ENCODE measurements at regions not wholly inside any gene's neighbourhood (a gene's known extent, or its start where the extent isn't known, plus 50 kb on each side); places are given as distances from the start of the nearest gene placed in this dataset.

- Histone ChIP-seq H3K4me1 (replicated peaks) (no peaks in the 10 kb centered on the region), H3K4me3 (no peak overlapping the region), H3K36me3 (no peaks in the 10 kb centered on the region), H3K27me3 (replicated peaks; ENCODE audit: insufficient read depth) (no peaks in the 10 kb centered on the region), H3K27ac (no peak overlapping the region), H3K9me3 (no peaks in the 10 kb centered on the region)
- DNase-seq (ENCODE audit: low spot score), result peak; percentile 12
- WGBS, result 70% methylated on average over 6 of the region's 6 CpGs
- intact Hi-C loops (cut with DNase I), result loop anchor here (5.0 to 10.0 kb wide), 3 partner anchors 367 to 549 kb away; no protein-coding TSS in a partner anchor
- TF ChIP-seq CTCF (IDR thresholded peaks at IDR 0.05) (peak in 3 of 4 experiments; percentile 36 to 56 (median 42)), POLR2A (IDR thresholded peaks at IDR 0.05) (no peak)
Measured at GRCh38 chr18:55781481-55781957, 193.5 kb upstream of the TCF4 start.

- WGBS, result 36% methylated on average over 9 of the region's 9 CpGs
- Histone ChIP-seq H3K27me3 (replicated peaks; ENCODE audit: insufficient read depth) (no peaks in the 10 kb centered on the region), H3K4me1 (replicated peaks) (no peaks in the 10 kb centered on the region), H3K9me3 (no peaks in the 10 kb centered on the region), H3K4me3 (peak overlapping the region; percentile 36 to 44), H3K27ac (no peak overlapping the region), H3K36me3 (no peaks in the 10 kb centered on the region)
- intact Hi-C loops (cut with DNase I), result loop anchor here (5.0 to 10.0 kb wide), 3 partner anchors 366 to 548 kb away; no protein-coding TSS in a partner anchor
- no peak for DNase-seq (ENCODE audit: low spot score)
- no peak for TF ChIP-seq CTCF (IDR thresholded peaks at IDR 0.05)
- no peak for TF ChIP-seq POLR2AphosphoS5 (IDR thresholded peaks at IDR 0.05)
- TF ChIP-seq POLR2A (IDR thresholded peaks at IDR 0.05), result no peak
Measured at GRCh38 chr18:55780586-55781071, 192.6 kb upstream of the TCF4 start.

- TF ChIP-seq CTCF (IDR thresholded peaks at IDR 0.05), result peak in 2 of 4 experiments; percentile 36 to 44
- TF ChIP-seq POLR2AphosphoS5 (IDR thresholded peaks at IDR 0.05), result no peak
- no peak for TF ChIP-seq POLR2A (IDR thresholded peaks at IDR 0.05)
- WGBS, result 1% methylated on average over 82 of the region's 88 CpGs
- H3K9me3 ChIP-seq, result no peaks in the 10 kb centered on the region
- H3K27ac ChIP-seq, result no peak overlapping the region
- intact Hi-C loops (cut with DNase I), result loop anchor here (5.0 to 10.0 kb wide), 3 partner anchors 365 to 548 kb away; no protein-coding TSS in a partner anchor
- peak; percentile 7 for DNase-seq (ENCODE audit: low spot score)
- no peaks in the 10 kb centered on the region for H3K36me3 ChIP-seq
- peak overlapping the region; percentile 36 to 44 for H3K4me3 ChIP-seq
- no peaks in the 10 kb centered on the region for H3K27me3 ChIP-seq (replicated peaks; ENCODE audit: insufficient read depth)
- H3K4me1 ChIP-seq (replicated peaks), result no peaks in the 10 kb centered on the region
Measured at GRCh38 chr18:55779691-55780585, 191.9 kb upstream of the TCF4 start.

- no peak for TF ChIP-seq CTCF (IDR thresholded peaks at IDR 0.05)
- no peak for DNase-seq (ENCODE audit: low spot score)
Measured at GRCh38 chr18:55778788-55779690, 191.0 kb upstream of the TCF4 start.

More at GRCh38 chr18:55778788-55779690, 191.0 kb upstream of the TCF4 start:
- Histone ChIP-seq H3K27ac (no peak overlapping the region), H3K9me3 (no peaks in the 10 kb centered on the region), H3K4me3 (peak overlapping the region; percentile 36 to 44), H3K36me3 (no peaks in the 10 kb centered on the region), H3K4me1 (replicated peaks) (no peaks in the 10 kb centered on the region), H3K27me3 (replicated peaks; ENCODE audit: insufficient read depth) (no peaks in the 10 kb centered on the region)
- WGBS, result 27% methylated on average over 17 of the region's 17 CpGs
- intact Hi-C loops (cut with DNase I), result no loop called here

All from prostate gland (tissue), 2 donors.